Tibial artery (tissue), 4 donors: ENCODE measurements at regions not wholly inside any gene's neighbourhood (a gene's known extent, or its start where the extent isn't known, plus 50 kb on each side); places are given as distances from the start of the nearest gene placed in this dataset.
A peak's percentile ranks its signal among the peaks of the same experiment; 100 is the strongest.

ENCODE experiments used
- DNase-seq, 2 donors: peaks; one replicate each; pipeline ENCODE4 v3.0.0-alpha.2; 2019
- H3K27ac ChIP-seq, 2 donors: fragments of 200-600 bp; sonication (generic) in 1 of 2; 1 replicate in 1 of 2; 2 replicates in 1 of 2; pipeline ENCODE4 v1.5.1; 2018 to 2019; ENCODE audit warnings: mild to moderate bottlenecking in 1 of 2
- H3K27me3 ChIP-seq, 2 donors: fragments of 200-600 bp; sonication (generic) in 1 of 2; one replicate each; pipeline versions ENCODE4 v1.5.1 to v1.6.0; 2016 to 2019
- H3K36me3 ChIP-seq, 3 donors: fragments of 200-600 bp; sonication (generic) in 2 of 3; one replicate each; pipeline ENCODE4 v1.5.1; 2016 to 2019; ENCODE audit warnings: mild to moderate bottlenecking in 2 of 3
- H3K4me1 ChIP-seq, 4 donors: fragments of 200-600 bp; sonication (generic) in 2 of 4; 1 replicate in 3 of 4; 2 replicates in 1 of 4; pipeline ENCODE4 v1.5.1; 2016 to 2019
- H3K4me3 ChIP-seq, 2 donors: fragments of 200-600 bp; sonication (generic) in 1 of 2; 1 replicate in 1 of 2; 2 replicates in 1 of 2; pipeline ENCODE4 v1.5.1; 2018 to 2019; ENCODE audit warnings: mild to moderate bottlenecking in 2 of 2
- H3K9me3 ChIP-seq, 3 donors: fragments of 200-600 bp; sonication (generic) in 1 of 3; one replicate each; pipeline ENCODE4 v1.5.1; 2016 to 2019
- intact Hi-C: fragments of 100-400 bp; cut with DNase I; formaldehyde crosslinking; loops from one replicate; pipeline ENCODE4 v1.15.0; 2023; ENCODE audit warnings: low total_unique reads
- TF ChIP-seq, protein P1 (sequence below), 2 experiments: fragments of 200-600 bp in 1 of 2; fragments of 450-650 bp in 1 of 2; IDR thresholded peaks; one replicate each; pipeline ENCODE4 v1.5.1; 2017 to 2019; ENCODE audit warnings: antibody characterized with exemption in 2 of 2, mild to moderate bottlenecking in 1 of 2, moderate library complexity in 1 of 2

DNA sequence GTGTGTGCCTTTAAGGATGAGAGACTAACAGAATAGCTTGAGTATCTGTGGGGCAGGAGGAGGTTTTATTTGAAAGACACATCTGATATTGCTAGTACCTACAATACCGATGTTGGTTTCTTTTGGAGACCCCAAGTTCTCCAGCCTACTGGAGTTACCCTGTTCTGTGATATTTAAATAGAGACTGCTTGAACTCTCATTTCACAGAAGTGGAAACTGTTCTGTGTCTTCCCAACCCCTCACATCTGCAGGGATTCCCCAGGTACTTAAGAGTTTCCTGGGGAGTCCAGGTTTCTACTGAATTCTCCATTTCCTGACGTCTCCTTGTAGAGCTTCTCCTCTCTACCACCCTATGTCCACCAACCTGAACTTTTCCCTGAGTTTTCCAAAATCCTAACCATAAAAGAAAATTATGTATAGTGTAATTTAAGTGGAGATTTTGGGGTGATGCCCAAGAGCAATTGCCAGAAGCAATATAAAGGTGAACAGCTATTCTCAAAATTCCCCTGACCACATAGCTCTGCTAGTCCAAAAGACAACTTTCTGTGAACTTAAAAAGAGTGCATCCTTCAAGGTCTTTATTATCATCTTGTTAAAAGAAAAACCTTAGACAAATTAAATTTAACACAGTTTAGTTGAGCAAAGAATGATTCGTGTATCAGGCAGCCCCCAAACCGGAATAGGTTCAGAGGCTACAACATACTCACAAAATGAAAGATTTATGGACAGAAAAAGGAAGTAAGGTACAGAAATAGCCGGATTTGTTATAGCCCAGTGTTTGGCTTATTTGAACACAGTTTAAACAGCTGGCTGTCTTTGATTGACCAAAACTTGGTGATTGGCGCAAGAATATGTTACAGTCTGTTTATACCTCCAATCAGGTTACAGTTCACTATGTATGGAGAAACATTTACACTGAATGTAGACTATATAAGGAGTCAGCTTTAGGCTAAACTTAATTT, 373.4 kb downstream of the NUAK1 start:
- no peak overlapping the region for H3K4me3 ChIP-seq
- no peak for DNase-seq
- no peak overlapping the region for H3K27ac ChIP-seq
- H3K27me3 ChIP-seq, result no peaks in the 10 kb centered on the region
- no peaks in the 10 kb centered on the region for H3K36me3 ChIP-seq
- peaks cover 0 to 7% (median 0%) of the 10 kb centered on the region in 4 donors for H3K4me1 ChIP-seq
- H3K9me3 ChIP-seq, result no peaks in the 10 kb centered on the region
- intact Hi-C loops, result no loop called here
- TF ChIP-seq, protein P1, sequence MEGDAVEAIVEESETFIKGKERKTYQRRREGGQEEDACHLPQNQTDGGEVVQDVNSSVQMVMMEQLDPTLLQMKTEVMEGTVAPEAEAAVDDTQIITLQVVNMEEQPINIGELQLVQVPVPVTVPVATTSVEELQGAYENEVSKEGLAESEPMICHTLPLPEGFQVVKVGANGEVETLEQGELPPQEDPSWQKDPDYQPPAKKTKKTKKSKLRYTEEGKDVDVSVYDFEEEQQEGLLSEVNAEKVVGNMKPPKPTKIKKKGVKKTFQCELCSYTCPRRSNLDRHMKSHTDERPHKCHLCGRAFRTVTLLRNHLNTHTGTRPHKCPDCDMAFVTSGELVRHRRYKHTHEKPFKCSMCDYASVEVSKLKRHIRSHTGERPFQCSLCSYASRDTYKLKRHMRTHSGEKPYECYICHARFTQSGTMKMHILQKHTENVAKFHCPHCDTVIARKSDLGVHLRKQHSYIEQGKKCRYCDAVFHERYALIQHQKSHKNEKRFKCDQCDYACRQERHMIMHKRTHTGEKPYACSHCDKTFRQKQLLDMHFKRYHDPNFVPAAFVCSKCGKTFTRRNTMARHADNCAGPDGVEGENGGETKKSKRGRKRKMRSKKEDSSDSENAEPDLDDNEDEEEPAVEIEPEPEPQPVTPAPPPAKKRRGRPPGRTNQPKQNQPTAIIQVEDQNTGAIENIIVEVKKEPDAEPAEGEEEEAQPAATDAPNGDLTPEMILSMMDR (IDR thresholded peaks at IDR 0.05), result no peak

- Histone ChIP-seq H3K4me3 (no peak overlapping the region), H3K36me3 (no peaks in the 10 kb centered on the region), H3K4me1 (peaks cover 0 to 5% (median 0%) of the 10 kb centered on the region in 4 donors), H3K27ac (no peak overlapping the region), H3K27me3 (no peaks in the 10 kb centered on the region), H3K9me3 (no peaks in the 10 kb centered on the region)
- TF ChIP-seq, protein P1 (IDR thresholded peaks at IDR 0.05), result no peak
- intact Hi-C loops, result no loop called here
- no peak for DNase-seq
These were observed 372.7 kb downstream of the NUAK1 start for GRCh38 chr12:105766029-105766428.

- TF ChIP-seq, protein P1 (IDR thresholded peaks at IDR 0.05), result no peak
- Histone ChIP-seq H3K9me3 (no peaks in the 10 kb centered on the region), H3K4me3 (no peak overlapping the region), H3K4me1 (peaks cover 0 to 23% (median 14%) of the 10 kb centered on the region in 4 donors), H3K27me3 (no peaks in the 10 kb centered on the region), H3K27ac (no peak overlapping the region), H3K36me3 (no peaks in the 10 kb centered on the region)
- no peak for DNase-seq
- intact Hi-C loops, result no loop called here
These were observed 369.3 kb downstream of the NUAK1 start for GRCh38 chr12:105769486-105769885.

DNA sequence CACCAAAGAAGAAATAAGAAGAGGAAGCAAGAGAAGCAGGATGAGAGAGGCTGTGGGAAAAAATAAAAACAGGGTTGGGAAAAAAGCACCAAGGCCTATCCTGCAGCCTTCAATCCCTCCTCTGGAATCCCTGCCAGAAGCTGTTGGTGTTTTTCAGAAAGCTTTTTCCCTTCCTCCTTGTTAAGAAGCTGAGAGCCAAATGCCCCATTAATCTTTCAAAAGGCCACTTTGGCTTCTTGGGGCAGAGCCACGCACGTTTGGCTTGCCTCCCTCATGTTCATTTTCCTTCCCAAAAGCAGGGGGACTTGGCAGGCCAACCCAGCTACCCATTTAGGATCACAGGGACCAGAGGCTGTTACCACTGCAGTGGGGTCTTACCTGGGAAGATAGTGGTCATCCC, 365.3 kb downstream of the NUAK1 start:
- H3K4me1 ChIP-seq, result peaks cover 0 to 23% (median 14%) of the 10 kb centered on the region in 4 donors
- no peak overlapping the region for H3K4me3 ChIP-seq
- TF ChIP-seq, protein P1 (IDR thresholded peaks at IDR 0.05), result no peak
- intact Hi-C loops, result no loop called here
- H3K9me3 ChIP-seq, result no peaks in the 10 kb centered on the region
- H3K27ac ChIP-seq, result peak overlapping the region in 1 of 2 donors; percentile 7
- no peaks in the 10 kb centered on the region for H3K27me3 ChIP-seq
- no peaks in the 10 kb centered on the region for H3K36me3 ChIP-seq
- DNase-seq, result no peak

DNA sequence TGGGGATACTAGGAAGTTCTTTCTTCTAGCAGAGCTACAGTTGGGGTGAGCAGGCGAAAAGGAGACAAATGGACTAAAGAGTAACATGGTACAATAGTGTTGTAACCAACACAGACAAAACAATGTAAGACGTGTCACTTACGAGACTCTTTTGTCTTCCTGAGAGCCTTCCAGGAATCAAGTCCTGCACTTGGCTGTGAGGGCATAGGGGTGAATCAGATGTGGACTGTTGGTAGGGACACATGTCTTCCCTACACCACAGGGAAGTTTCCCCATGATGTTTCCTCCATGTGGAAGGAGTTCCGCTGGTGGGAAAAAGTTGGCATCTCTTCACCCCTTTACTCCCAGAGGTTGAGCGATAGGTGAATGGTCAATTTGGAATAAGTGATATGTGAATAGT, 364.7 kb downstream of the NUAK1 start:
- intact Hi-C loops, result no loop called here
- TF ChIP-seq, protein P1 (IDR thresholded peaks at IDR 0.05), result no peak
- Histone ChIP-seq H3K27me3 (no peaks in the 10 kb centered on the region), H3K36me3 (no peaks in the 10 kb centered on the region), H3K9me3 (no peaks in the 10 kb centered on the region), H3K4me3 (no peak overlapping the region), H3K4me1 (peaks cover 0 to 23% (median 14%) of the 10 kb centered on the region in 4 donors), H3K27ac (no peak overlapping the region)
- DNase-seq, result no peak
